SK-N-SH (cell line): ENCODE measurements at regions not wholly inside any gene's neighbourhood (a gene's known extent, or its start where the extent isn't known, plus 50 kb on each side); places are given as distances from the start of the nearest gene placed in this dataset.

Experiments used
- CTCF ChIA-PET: fragments of 300-600, 350-600 bp; formaldehyde crosslinking; extraction: SDS; loops from one replicate; lab custom pipeline; 2021; lab: Yijun Ruan, JAX
- POLR2A ChIA-PET: fragments of 350-600 bp; sonication (Branson Sonifier 250); formaldehyde crosslinking; extraction: SDS; loops from one replicate; lab custom pipeline; 2020; ENCODE audit warnings: antibody characterized with exemption, inconsistent platforms; lab: Yijun Ruan, JAX
- DNase-seq: peaks from one replicate; pipeline ENCODE4 v3.0.0; 2012
- H2AFZ ChIP-seq: fragments of 200-600 bp; sonication (generic); 2 replicates; pipeline ENCODE4 v1.8.1; 2016; ENCODE audit warnings: antibody characterized with exemption, mild to moderate bottlenecking, low read depth
- H3F3A ChIP-seq: fragments of 200-600 bp; sonication (generic); replicated peaks from 2 replicates; pipeline ENCODE3; 2016; ENCODE audit warnings: antibody characterized with exemption, mild to moderate bottlenecking; ENCODE audit not compliant: insufficient read depth
- H3K27ac ChIP-seq, 2 experiments: fragments of 200-500 bp in 1 of 2; fragments of 200-600 bp in 1 of 2; sonication (Bioruptor generic) in 1 of 2; sonication (generic), shearing (Covaris generic) in 1 of 2; 2 replicates each; pipeline versions ENCODE4 v1.5.1 to v1.6.1; 2014 to 2016; ENCODE audit warnings: low read depth in 2 of 2, inconsistent platforms in 1 of 2, low read length in 1 of 2, mild to moderate bottlenecking in 1 of 2, mixed read lengths in 1 of 2
- H3K27me3 ChIP-seq: fragments of 200-600 bp; sonication (generic), shearing (Covaris generic); 2 replicates; pipeline ENCODE4 v1.6.1; 2016; ENCODE audit warnings: mixed run types; ENCODE audit not compliant: insufficient read depth
- H3K36me3 ChIP-seq, 2 experiments: fragments of 200-500 bp in 1 of 2; fragments of 200-600 bp in 1 of 2; sonication (Bioruptor generic) in 1 of 2; sonication (generic) in 1 of 2; replicated peaks in 1 of 2; 2 replicates each; pipeline versions ENCODE3 to v1.5.1; 2014 to 2016; ENCODE audit warnings: low read length in 1 of 2, mild to moderate bottlenecking in 1 of 2; ENCODE audit not compliant: insufficient read depth in 2 of 2, control insufficient read depth in 1 of 2
- H3K4me1 ChIP-seq, 2 experiments: fragments of 200-500 bp in 1 of 2; fragments of 200-600 bp in 1 of 2; sonication (Bioruptor generic) in 1 of 2; sonication (generic), shearing (Covaris generic) in 1 of 2; 2 replicates each; pipeline versions ENCODE4 v1.5.1 to v1.6.1; 2014 to 2016; ENCODE audit warnings: low read depth in 1 of 2, low read length in 1 of 2, mixed run types in 1 of 2; ENCODE audit not compliant: insufficient read depth in 2 of 2, control insufficient read depth in 1 of 2
- H3K4me2 ChIP-seq: fragments of 200-600 bp; sonication (generic), shearing (Covaris generic); 2 replicates; pipeline ENCODE4 v1.6.1; 2017; ENCODE audit warnings: mixed run types
- H3K4me3 ChIP-seq, 2 experiments: fragments of 200-500 bp in 1 of 2; fragments of 200-600 bp in 1 of 2; sonication (Bioruptor generic) in 1 of 2; sonication (generic), shearing (Covaris generic) in 1 of 2; 2 replicates each; pipeline versions ENCODE4 v1.5.1 to v1.8.1; 2014 to 2016; ENCODE audit warnings: low read depth in 2 of 2, inconsistent platforms in 1 of 2, low read length in 1 of 2, mild to moderate bottlenecking in 1 of 2, mixed read lengths in 1 of 2, moderate library complexity in 1 of 2
- H3K79me2 ChIP-seq: fragments of 200-600 bp; sonication (generic); 2 replicates; pipeline ENCODE4 v1.8.1; 2017; ENCODE audit warnings: mild to moderate bottlenecking; ENCODE audit not compliant: insufficient read depth
- H3K9ac ChIP-seq: fragments of 200-600 bp; sonication (generic); 2 replicates; pipeline ENCODE4 v1.6.1; 2017; ENCODE audit warnings: mixed run types
- H3K9me2 ChIP-seq: fragments of 200-600 bp; sonication (generic); 2 replicates; pipeline ENCODE4 v1.6.1; 2017; ENCODE audit warnings: mixed run types
- H3K9me3 ChIP-seq: fragments of 200-600 bp; sonication (generic); 2 replicates; pipeline ENCODE4 v1.6.1; 2017; ENCODE audit warnings: mixed run types, mild to moderate bottlenecking, moderate library complexity
- H4K20me1 ChIP-seq: fragments of 200-600 bp; sonication (generic); 2 replicates; pipeline ENCODE4 v1.6.1; 2017; ENCODE audit warnings: mild to moderate bottlenecking, mixed run types; ENCODE audit not compliant: insufficient read depth
- CHD2 ChIP-seq: fragments of 150-350 bp; IDR thresholded peaks from 2 replicates; pipeline ENCODE4 v1.6.1; 2018; ENCODE audit warnings: low read length; ENCODE audit not compliant: partially characterized antibody
- EP300 ChIP-seq, 2 experiments: IDR thresholded peaks; 2 replicates each; pipeline versions ENCODE4 v1.4.0 to v1.6.1; 2012; ENCODE audit warnings: borderline replicate concordance in 1 of 2, low read depth in 1 of 2, low read length in 1 of 2
- EZH2phosphoT487 ChIP-seq: fragments of 200-600 bp; sonication (generic); IDR thresholded peaks from 2 replicates; pipeline ENCODE4 v1.6.1; 2017; ENCODE audit warnings: low read depth, mixed run types, mild to moderate bottlenecking, antibody characterized with exemption, moderate library complexity, borderline replicate concordance
- FOSL2 ChIP-seq: IDR thresholded peaks from 2 replicates; pipeline ENCODE4 v1.4.0; 2012; ENCODE audit warnings: low read depth, mild to moderate bottlenecking, moderate library complexity, borderline replicate concordance
- FOXJ3 ChIP-seq: sonication (generic); formaldehyde crosslinking; IDR thresholded peaks from 2 replicates; pipeline ENCODE4 v1.5.1; 2020; ENCODE audit warnings: mild to moderate bottlenecking, missing genetic modification reagents
- GABPA ChIP-seq: IDR thresholded peaks from 2 replicates; pipeline ENCODE4 v1.4.0; 2012; ENCODE audit warnings: low read depth, mild to moderate bottlenecking
- GATA2 ChIP-seq: sonication (generic); formaldehyde crosslinking; IDR thresholded peaks from 2 replicates; pipeline ENCODE4 v1.5.0; 2020; ENCODE audit warnings: mild to moderate bottlenecking, missing genetic modification reagents
- NFIC ChIP-seq: IDR thresholded peaks from 2 replicates; pipeline ENCODE4 v1.4.0; 2012; ENCODE audit warnings: borderline replicate concordance
- NRF1 ChIP-seq: IDR thresholded peaks from 2 replicates; pipeline ENCODE4 v1.6.1; 2012; ENCODE audit warnings: low read depth, mild to moderate bottlenecking, low read length
- RAD21 ChIP-seq: IDR thresholded peaks from 2 replicates; pipeline ENCODE4 v1.6.1; 2012; ENCODE audit warnings: mild to moderate bottlenecking, low read length
- RCOR1 ChIP-seq: fragments of 150-350 bp; IDR thresholded peaks from 2 replicates; pipeline ENCODE4 v1.6.1; 2017; ENCODE audit warnings: antibody characterized with exemption, low read length
- RXRA ChIP-seq: IDR thresholded peaks from 2 replicates; pipeline ENCODE4 v1.4.0; 2012; ENCODE audit warnings: low read depth, mild to moderate bottlenecking, borderline replicate concordance
- TCF12 ChIP-seq: IDR thresholded peaks from 2 replicates; pipeline ENCODE4 v1.4.0; 2012
- TEAD4 ChIP-seq: IDR thresholded peaks from 2 replicates; pipeline ENCODE4 v1.4.0; 2012; ENCODE audit warnings: mild to moderate bottlenecking, borderline replicate concordance; ENCODE audit not compliant: insufficient read depth
- YY1 ChIP-seq: IDR thresholded peaks from 2 replicates; pipeline ENCODE4 v1.4.0; 2012; ENCODE audit warnings: low read depth, mild to moderate bottlenecking
- WGBS: methylation state at CpG from one replicate; pipeline ENCODE4 v1.1.6; 2017; ENCODE audit warnings: low lambda C conversion rate; 5-methylcytosine and 5-hydroxymethylcytosine counted together
- TF ChIP-seq, protein P1 (sequence below): IDR thresholded peaks from 2 replicates; pipeline ENCODE4 v1.6.1; 2012; ENCODE audit warnings: mild to moderate bottlenecking, low read depth, low read length, moderate library complexity
- TF ChIP-seq, protein P2 (sequence below): IDR thresholded peaks from 2 replicates; pipeline ENCODE4 v1.4.0; 2012; ENCODE audit warnings: low read depth, borderline replicate concordance
- TF ChIP-seq, protein P3 (sequence below): fragments of 200-600 bp; sonication (generic); IDR thresholded peaks from 2 replicates; pipeline ENCODE4 v1.6.1; 2017; ENCODE audit warnings: antibody characterized with exemption, mild to moderate bottlenecking, moderate library complexity
- TF ChIP-seq, protein P4 (sequence below): IDR thresholded peaks from 2 replicates; pipeline ENCODE4; 2012

DNA sequence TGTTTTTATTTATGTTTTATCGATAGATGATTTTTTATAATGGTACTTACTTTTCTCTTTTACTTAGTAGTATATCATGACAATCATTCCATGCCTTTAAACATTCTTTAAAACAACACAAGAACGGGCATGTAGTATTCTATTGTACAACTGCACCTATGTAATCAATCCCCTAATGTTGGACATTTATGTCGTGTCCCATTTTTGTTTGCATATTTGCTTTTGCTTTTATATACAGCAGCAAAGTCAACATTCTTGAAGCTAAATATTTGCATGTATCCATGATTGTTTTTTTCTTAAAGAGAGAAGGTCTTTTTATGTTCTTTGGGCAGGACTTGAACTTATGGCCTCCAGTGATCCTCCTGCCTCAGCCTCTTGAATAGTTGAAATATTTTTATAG is 527.0 kb upstream of the CLINT1 start:
- Histone ChIP-seq H3K4me3 (no peak overlapping the region), H3K9me3 (no peaks in the 10 kb centered on the region), H3K79me2 (no peaks in the 10 kb centered on the region), H2AFZ (no peak overlapping the region), H3K4me1 (peaks cover 19 to 23% of the 10 kb centered on the region in 2 experiments), H3K27me3 (no peaks in the 10 kb centered on the region), H3K4me2 (no peak overlapping the region), H3F3A (peaks cover 36% of the 10 kb centered on the region), H3K27ac (peak overlapping the region in 1 of 2 experiments; percentile 93; a peak in 2 of 4 replicates), H3K9me2 (no peaks in the 10 kb centered on the region), H3K36me3 (no peaks in the 10 kb centered on the region), H3K9ac (no peak overlapping the region), H4K20me1 (no peaks in the 10 kb centered on the region)
- 82% methylated on average over 3 of the region's 3 CpGs for WGBS
- ChIA-PET POLR2A (no interaction called here), CTCF (interaction anchor here (1.2 kb wide), 1 partner anchor 11 kb away, joined by 3 read pairs; no protein-coding TSS in a partner anchor)
- DNase-seq = no peak
- TF ChIP-seq FOXJ3 (CRISPR knock-in tag) = no peak
- no peak for TF ChIP-seq RCOR1
- TF ChIP-seq EZH2phosphoT487 = no peak
- no peak for TF ChIP-seq FOSL2
- no peak for TF ChIP-seq YY1
- no peak for TF ChIP-seq TEAD4
- TF ChIP-seq NRF1 = no peak
- no peak for TF ChIP-seq RXRA
- no peak for TF ChIP-seq TCF12

DNA sequence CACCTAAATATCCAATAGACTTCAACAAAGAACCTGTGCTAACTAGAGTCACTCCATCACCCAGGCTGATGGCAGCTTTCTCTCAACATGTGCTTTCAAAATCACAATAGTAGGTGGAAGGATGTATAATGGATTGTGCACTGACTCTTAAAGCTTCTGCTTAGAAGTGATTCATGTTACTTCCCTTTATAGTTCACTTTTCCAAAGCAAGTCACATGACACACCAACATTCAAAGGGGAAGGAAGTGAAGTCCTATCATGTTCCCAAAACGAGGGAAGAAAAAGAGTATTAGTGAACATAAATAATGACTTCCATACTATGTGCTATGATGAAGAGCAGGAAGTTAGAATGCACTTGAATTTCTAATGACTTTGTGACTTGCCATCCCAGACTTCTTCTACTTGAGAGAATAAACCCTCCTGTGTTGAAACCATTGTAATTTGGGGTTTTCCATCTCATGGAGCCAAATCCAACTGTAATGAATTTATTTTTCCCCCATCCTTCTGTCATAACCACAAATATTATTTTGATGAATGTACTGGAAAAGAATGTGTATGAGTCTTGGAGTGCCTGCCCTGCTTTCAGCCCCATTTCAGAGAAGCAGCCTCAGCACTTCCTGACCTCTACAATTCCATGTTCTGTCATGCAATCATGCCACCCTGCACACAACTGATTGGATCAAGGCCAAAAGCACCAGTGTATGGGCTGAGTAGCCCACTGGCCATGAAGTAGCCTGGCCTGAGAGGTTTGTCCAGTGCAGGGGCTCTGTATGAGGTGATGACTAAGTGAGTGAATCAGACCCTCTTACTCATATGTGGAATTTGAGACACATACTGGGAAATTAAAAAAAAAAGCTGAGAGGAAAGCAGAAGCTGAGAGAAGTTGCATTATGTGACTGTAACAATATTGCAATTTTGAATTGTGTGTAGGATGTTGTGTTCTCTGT is 525.9 kb upstream of the CLINT1 start:
- Histone ChIP-seq H2AFZ (no peak overlapping the region), H3K9me2 (no peaks in the 10 kb centered on the region), H4K20me1 (no peaks in the 10 kb centered on the region), H3K9me3 (no peaks in the 10 kb centered on the region), H3K79me2 (no peaks in the 10 kb centered on the region), H3K9ac (peak overlapping the region; percentile 26; the same call in 1 of the 2 replicates), H3K4me1 (peaks cover 19 to 23% of the 10 kb centered on the region in 2 experiments), H3K4me2 (peak overlapping the region; percentile 46), H3K36me3 (no peaks in the 10 kb centered on the region), H3K27me3 (no peaks in the 10 kb centered on the region), H3K4me3 (no peak overlapping the region), H3F3A (peaks cover 36% of the 10 kb centered on the region), H3K27ac (peak overlapping the region in 1 of 2 experiments; percentile 93; a peak in 3 of 4 replicates)
- ChIA-PET POLR2A (no interaction called here), CTCF (no interaction called here)
- DNase-seq = no peak
- 3% methylated on average over 1 of the region's 1 CpG for WGBS
- TF ChIP-seq, protein P1, sequence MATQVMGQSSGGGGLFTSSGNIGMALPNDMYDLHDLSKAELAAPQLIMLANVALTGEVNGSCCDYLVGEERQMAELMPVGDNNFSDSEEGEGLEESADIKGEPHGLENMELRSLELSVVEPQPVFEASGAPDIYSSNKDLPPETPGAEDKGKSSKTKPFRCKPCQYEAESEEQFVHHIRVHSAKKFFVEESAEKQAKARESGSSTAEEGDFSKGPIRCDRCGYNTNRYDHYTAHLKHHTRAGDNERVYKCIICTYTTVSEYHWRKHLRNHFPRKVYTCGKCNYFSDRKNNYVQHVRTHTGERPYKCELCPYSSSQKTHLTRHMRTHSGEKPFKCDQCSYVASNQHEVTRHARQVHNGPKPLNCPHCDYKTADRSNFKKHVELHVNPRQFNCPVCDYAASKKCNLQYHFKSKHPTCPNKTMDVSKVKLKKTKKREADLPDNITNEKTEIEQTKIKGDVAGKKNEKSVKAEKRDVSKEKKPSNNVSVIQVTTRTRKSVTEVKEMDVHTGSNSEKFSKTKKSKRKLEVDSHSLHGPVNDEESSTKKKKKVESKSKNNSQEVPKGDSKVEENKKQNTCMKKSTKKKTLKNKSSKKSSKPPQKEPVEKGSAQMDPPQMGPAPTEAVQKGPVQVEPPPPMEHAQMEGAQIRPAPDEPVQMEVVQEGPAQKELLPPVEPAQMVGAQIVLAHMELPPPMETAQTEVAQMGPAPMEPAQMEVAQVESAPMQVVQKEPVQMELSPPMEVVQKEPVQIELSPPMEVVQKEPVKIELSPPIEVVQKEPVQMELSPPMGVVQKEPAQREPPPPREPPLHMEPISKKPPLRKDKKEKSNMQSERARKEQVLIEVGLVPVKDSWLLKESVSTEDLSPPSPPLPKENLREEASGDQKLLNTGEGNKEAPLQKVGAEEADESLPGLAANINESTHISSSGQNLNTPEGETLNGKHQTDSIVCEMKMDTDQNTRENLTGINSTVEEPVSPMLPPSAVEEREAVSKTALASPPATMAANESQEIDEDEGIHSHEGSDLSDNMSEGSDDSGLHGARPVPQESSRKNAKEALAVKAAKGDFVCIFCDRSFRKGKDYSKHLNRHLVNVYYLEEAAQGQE = peak; percentile 41; the same call in 1 of the 2 replicates
- TF ChIP-seq NFIC (peak; percentile 96), CHD2 (no peak), RXRA (0 out of 2 replicates have a peak, but pooled peaks have one; percentile 66), RAD21 (no peak), FOSL2 (peak; percentile 99), EP300 (IDR thresholded peaks at IDR 0.05; ENCODE audit: borderline replicate concordance in 1 of 2, low read depth in 1 of 2, low read length in 1 of 2) (peak in 1 of 2 experiments; percentile 89; a peak in 2 of 4 replicates), GATA2 (no peak), GABPA (no peak), FOXJ3 (CRISPR knock-in tag) (no peak), EZH2phosphoT487 (no peak)
- TF ChIP-seq, protein P2, sequence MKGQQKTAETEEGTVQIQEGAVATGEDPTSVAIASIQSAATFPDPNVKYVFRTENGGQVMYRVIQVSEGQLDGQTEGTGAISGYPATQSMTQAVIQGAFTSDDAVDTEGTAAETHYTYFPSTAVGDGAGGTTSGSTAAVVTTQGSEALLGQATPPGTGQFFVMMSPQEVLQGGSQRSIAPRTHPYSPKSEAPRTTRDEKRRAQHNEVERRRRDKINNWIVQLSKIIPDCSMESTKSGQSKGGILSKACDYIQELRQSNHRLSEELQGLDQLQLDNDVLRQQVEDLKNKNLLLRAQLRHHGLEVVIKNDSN = peak; percentile 75
- TF ChIP-seq, protein P3, sequence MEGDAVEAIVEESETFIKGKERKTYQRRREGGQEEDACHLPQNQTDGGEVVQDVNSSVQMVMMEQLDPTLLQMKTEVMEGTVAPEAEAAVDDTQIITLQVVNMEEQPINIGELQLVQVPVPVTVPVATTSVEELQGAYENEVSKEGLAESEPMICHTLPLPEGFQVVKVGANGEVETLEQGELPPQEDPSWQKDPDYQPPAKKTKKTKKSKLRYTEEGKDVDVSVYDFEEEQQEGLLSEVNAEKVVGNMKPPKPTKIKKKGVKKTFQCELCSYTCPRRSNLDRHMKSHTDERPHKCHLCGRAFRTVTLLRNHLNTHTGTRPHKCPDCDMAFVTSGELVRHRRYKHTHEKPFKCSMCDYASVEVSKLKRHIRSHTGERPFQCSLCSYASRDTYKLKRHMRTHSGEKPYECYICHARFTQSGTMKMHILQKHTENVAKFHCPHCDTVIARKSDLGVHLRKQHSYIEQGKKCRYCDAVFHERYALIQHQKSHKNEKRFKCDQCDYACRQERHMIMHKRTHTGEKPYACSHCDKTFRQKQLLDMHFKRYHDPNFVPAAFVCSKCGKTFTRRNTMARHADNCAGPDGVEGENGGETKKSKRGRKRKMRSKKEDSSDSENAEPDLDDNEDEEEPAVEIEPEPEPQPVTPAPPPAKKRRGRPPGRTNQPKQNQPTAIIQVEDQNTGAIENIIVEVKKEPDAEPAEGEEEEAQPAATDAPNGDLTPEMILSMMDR = no peak
- TF ChIP-seq, protein P4, sequence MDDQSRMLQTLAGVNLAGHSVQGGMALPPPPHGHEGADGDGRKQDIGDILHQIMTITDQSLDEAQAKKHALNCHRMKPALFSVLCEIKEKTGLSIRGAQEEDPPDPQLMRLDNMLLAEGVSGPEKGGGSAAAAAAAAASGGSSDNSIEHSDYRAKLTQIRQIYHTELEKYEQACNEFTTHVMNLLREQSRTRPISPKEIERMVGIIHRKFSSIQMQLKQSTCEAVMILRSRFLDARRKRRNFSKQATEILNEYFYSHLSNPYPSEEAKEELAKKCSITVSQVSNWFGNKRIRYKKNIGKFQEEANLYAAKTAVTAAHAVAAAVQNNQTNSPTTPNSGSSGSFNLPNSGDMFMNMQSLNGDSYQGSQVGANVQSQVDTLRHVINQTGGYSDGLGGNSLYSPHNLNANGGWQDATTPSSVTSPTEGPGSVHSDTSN = peak; percentile 73
